Sigmoid colon (tissue), 6 donors: ENCODE measurements at regions not wholly inside any gene's neighbourhood (a gene's known extent, or its start where the extent isn't known, plus 50 kb on each side); places are given as distances from the start of the nearest gene placed in this dataset.

Source experiments
- DNase-seq: peaks from one replicate; pipeline ENCODE4 v3.0.0-alpha.2; 2019
- H3K27ac ChIP-seq, 4 donors: fragments of 200-600 bp; sonication (generic); one replicate each; pipeline ENCODE4 v1.5.1; 2016 to 2019; ENCODE audit warnings: mild to moderate bottlenecking in 1 of 4
- H3K27me3 ChIP-seq, 3 donors: fragments of 200-600 bp; sonication (generic); one replicate each; pipeline ENCODE4 v1.5.1; 2019; ENCODE audit warnings: mild to moderate bottlenecking in 1 of 3
- H3K36me3 ChIP-seq, 4 donors: fragments of 200-600 bp; sonication (generic); one replicate each; pipeline ENCODE4 v1.5.1; 2016 to 2019
- H3K4me1 ChIP-seq, 4 donors: fragments of 200-600 bp; sonication (generic); one replicate each; pipeline ENCODE4 v1.5.1; 2017 to 2019
- H3K4me3 ChIP-seq, 4 donors: fragments of 200-600 bp; sonication (generic); one replicate each; pipeline ENCODE4 v1.5.1; 2017 to 2019; ENCODE audit warnings: mild to moderate bottlenecking in 2 of 4, moderate library complexity in 1 of 4
- H3K9me3 ChIP-seq, 4 donors: fragments of 200-600 bp in 3 of 4; sonication (generic) in 3 of 4; one replicate each; pipeline versions ENCODE4 v1.5.1 to v1.6.1; 2013 to 2019
- EP300 ChIP-seq, 4 donors: sonication (generic); formaldehyde crosslinking; IDR thresholded peaks; one replicate each; pipeline ENCODE4 v1.6.1; 2017; ENCODE audit warnings: antibody characterized with exemption in 4 of 4
- POLR2A ChIP-seq, 2 donors: fragments of 450-650 bp; IDR thresholded peaks; one replicate each; pipeline ENCODE4 v1.6.1; 2016; ENCODE audit warnings: antibody characterized with exemption in 2 of 2, mild to moderate bottlenecking in 2 of 2, moderate library complexity in 2 of 2
- POLR2AphosphoS5 ChIP-seq, 4 donors: sonication (generic); formaldehyde crosslinking; IDR thresholded peaks; one replicate each; pipeline ENCODE4 v1.6.1; 2017; ENCODE audit warnings: antibody characterized with exemption in 4 of 4
- WGBS, 2 donors: extraction: QIAGEN DNeasy Blood & Tissue Kit; methylation state at CpG; one replicate each; pipeline ENCODE4 v1.1.7; 2013; 5-methylcytosine and 5-hydroxymethylcytosine counted together
- intact Hi-C: fragments of 100-400 bp; cut with DNase I; formaldehyde crosslinking; loops from one replicate; pipeline ENCODE4 v1.15.1; 2023
- TF ChIP-seq, protein P1 (sequence below), 4 experiments: fragments of 450-650 bp in 3 of 4; fragments of 200-600 bp in 1 of 4; IDR thresholded peaks; one replicate each; pipeline ENCODE4 v1.5.1; 2016 to 2019; ENCODE audit warnings: antibody characterized with exemption in 4 of 4, mild to moderate bottlenecking in 3 of 4, moderate library complexity in 2 of 4
- donor health status: healthy with polysubstance abuse.
- donor health status: healthy.

- DNase-seq, result no peak
- Histone ChIP-seq H3K4me3 (no peak overlapping the region), H3K4me1 (no peaks in the 10 kb centered on the region), H3K9me3 (no peaks in the 10 kb centered on the region), H3K27ac (no peak overlapping the region), H3K27me3 (no peaks in the 10 kb centered on the region), H3K36me3 (no peaks in the 10 kb centered on the region)
- TF ChIP-seq POLR2A (IDR thresholded peaks at IDR 0.05), result no peak
- WGBS, 2 donors, result 85 to 86% methylated on average over 4 of the region's 4 CpGs
- intact Hi-C loops, result no loop called here
Observed at GRCh38 chr15:96818861-96819260, 488.4 kb downstream of the NR2F2 start.

GRCh38 chr15:96827981-96828380 lies 497.5 kb downstream of the NR2F2 start:
- no peak overlapping the region for H3K4me3 ChIP-seq
- H3K4me1 ChIP-seq, result no peaks in the 10 kb centered on the region
- TF ChIP-seq, protein P1, sequence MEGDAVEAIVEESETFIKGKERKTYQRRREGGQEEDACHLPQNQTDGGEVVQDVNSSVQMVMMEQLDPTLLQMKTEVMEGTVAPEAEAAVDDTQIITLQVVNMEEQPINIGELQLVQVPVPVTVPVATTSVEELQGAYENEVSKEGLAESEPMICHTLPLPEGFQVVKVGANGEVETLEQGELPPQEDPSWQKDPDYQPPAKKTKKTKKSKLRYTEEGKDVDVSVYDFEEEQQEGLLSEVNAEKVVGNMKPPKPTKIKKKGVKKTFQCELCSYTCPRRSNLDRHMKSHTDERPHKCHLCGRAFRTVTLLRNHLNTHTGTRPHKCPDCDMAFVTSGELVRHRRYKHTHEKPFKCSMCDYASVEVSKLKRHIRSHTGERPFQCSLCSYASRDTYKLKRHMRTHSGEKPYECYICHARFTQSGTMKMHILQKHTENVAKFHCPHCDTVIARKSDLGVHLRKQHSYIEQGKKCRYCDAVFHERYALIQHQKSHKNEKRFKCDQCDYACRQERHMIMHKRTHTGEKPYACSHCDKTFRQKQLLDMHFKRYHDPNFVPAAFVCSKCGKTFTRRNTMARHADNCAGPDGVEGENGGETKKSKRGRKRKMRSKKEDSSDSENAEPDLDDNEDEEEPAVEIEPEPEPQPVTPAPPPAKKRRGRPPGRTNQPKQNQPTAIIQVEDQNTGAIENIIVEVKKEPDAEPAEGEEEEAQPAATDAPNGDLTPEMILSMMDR (IDR thresholded peaks at IDR 0.05), result no peak
- TF ChIP-seq POLR2AphosphoS5 (IDR thresholded peaks at IDR 0.05) (no peak), POLR2A (IDR thresholded peaks at IDR 0.05) (no peak)
- no peaks in the 10 kb centered on the region for H3K9me3 ChIP-seq
- no peaks in the 10 kb centered on the region for H3K36me3 ChIP-seq
- no peaks in the 10 kb centered on the region for H3K27me3 ChIP-seq
- intact Hi-C loops, result no loop called here
- 77 to 82% methylated on average over 8 of the region's 8 CpGs for WGBS, 2 donors
- no peak overlapping the region for H3K27ac ChIP-seq
- DNase-seq, result no peak

GRCh38 chr15:96837241-96837970 lies 506.9 kb downstream of the NR2F2 start:
- TF ChIP-seq POLR2A (IDR thresholded peaks at IDR 0.05) (no peak), POLR2AphosphoS5 (IDR thresholded peaks at IDR 0.05) (no peak)
- TF ChIP-seq, protein P1 (IDR thresholded peaks at IDR 0.05), result no peak
- intact Hi-C loops, result no loop called here
- 79 to 85% methylated on average over 14 of the region's 14 CpGs for WGBS, 2 donors
- Histone ChIP-seq H3K36me3 (no peaks in the 10 kb centered on the region), H3K9me3 (peaks cover 0 to 2% (median 0%) of the 10 kb centered on the region in 4 donors), H3K27me3 (no peaks in the 10 kb centered on the region), H3K27ac (no peak overlapping the region), H3K4me3 (no peak overlapping the region), H3K4me1 (no peaks in the 10 kb centered on the region)
- no peak for DNase-seq

GRCh38 chr15:96838081-96838480 lies 507.6 kb downstream of the NR2F2 start:
- Histone ChIP-seq H3K4me1 (no peaks in the 10 kb centered on the region), H3K27ac (no peak overlapping the region), H3K36me3 (no peaks in the 10 kb centered on the region), H3K27me3 (no peaks in the 10 kb centered on the region), H3K9me3 (peaks cover 0 to 2% (median 0%) of the 10 kb centered on the region in 4 donors), H3K4me3 (no peak overlapping the region)
- DNase-seq, result no peak
- TF ChIP-seq POLR2A (IDR thresholded peaks at IDR 0.05), result no peak
- TF ChIP-seq, protein P1 (IDR thresholded peaks at IDR 0.05), result no peak
- no peak for TF ChIP-seq EP300 (IDR thresholded peaks at IDR 0.05)
- no peak for TF ChIP-seq POLR2AphosphoS5 (IDR thresholded peaks at IDR 0.05)
- intact Hi-C loops, result no loop called here

- TF ChIP-seq, protein P1 (IDR thresholded peaks at IDR 0.05), result no peak
- TF ChIP-seq EP300 (IDR thresholded peaks at IDR 0.05) (no peak), POLR2A (IDR thresholded peaks at IDR 0.05) (no peak), POLR2AphosphoS5 (IDR thresholded peaks at IDR 0.05) (no peak)
- 39 to 42% methylated on average over 11 of the region's 11 CpGs for WGBS, 2 donors
- H3K4me1 ChIP-seq, result peaks cover 0 to 6% (median 0%) of the 10 kb centered on the region in 4 donors
Observed at GRCh38 chr15:96849271-96849900, 518.9 kb downstream of the NR2F2 start.

More at GRCh38 chr15:96849271-96849900, 518.9 kb downstream of the NR2F2 start:
- no peaks in the 10 kb centered on the region for H3K36me3 ChIP-seq
- no peaks in the 10 kb centered on the region for H3K9me3 ChIP-seq
- no peaks in the 10 kb centered on the region for H3K27me3 ChIP-seq
- no peak overlapping the region for H3K4me3 ChIP-seq
- intact Hi-C loops, result no loop called here
- DNase-seq, result no peak
- H3K27ac ChIP-seq, result no peak overlapping the region
